Left lung (tissue), 4 donors: ENCODE measurements at regions not wholly inside any gene's neighbourhood (a gene's known extent, or its start where the extent isn't known, plus 50 kb on each side); places are given as distances from the start of the nearest gene placed in this dataset.

Experiments used
- ATAC-seq: fragments of 200-7000 bp; cut with Tn5 transposase; one replicate; pipeline ENCODE4 v1.9.1; 2020; ENCODE audit warnings: moderate library complexity
- DNase-seq, 4 donors: peaks; one replicate each; pipeline ENCODE4 v3.0.0-alpha.2; 2013 to 2020
- H3K27ac ChIP-seq, 2 donors: fragments of 200-600 bp; sonication (generic) in 1 of 2; one replicate each; pipeline versions ENCODE4 v1.5.0 to v1.8.0; 2020 to 2021
- H3K27me3 ChIP-seq, 2 donors: fragments of 200-600 bp; sonication (generic) in 1 of 2; one replicate each; pipeline versions ENCODE4 v1.5.0 to v1.8.0; 2020 to 2021
- H3K36me3 ChIP-seq, 2 donors: fragments of 200-600 bp; sonication (generic) in 1 of 2; one replicate each; pipeline versions ENCODE4 v1.5.0 to v1.8.0; 2020 to 2021
- H3K4me1 ChIP-seq, 2 donors: fragments of 200-600 bp; one replicate each; pipeline ENCODE4 v1.8.0; 2021
- H3K4me3 ChIP-seq, 2 donors: fragments of 200-600 bp; sonication (generic) in 1 of 2; one replicate each; pipeline versions ENCODE4 v1.5.0 to v1.8.0; 2020 to 2021; ENCODE audit warnings: mild to moderate bottlenecking in 1 of 2
- H3K9me3 ChIP-seq, 2 donors: fragments of 200-600 bp; sonication (generic) in 1 of 2; one replicate each; pipeline versions ENCODE4 v1.5.0 to v1.8.0; 2020 to 2021
- CTCF ChIP-seq, 2 donors: fragments of 200-600 bp; sonication (generic) in 1 of 2; IDR thresholded peaks; one replicate each; pipeline versions ENCODE4 v1.5.0 to v1.8.0; 2021; ENCODE audit warnings: antibody characterized with exemption in 2 of 2
- intact Hi-C, 2 donors: fragments of 100-400 bp; cut with DNase I; formaldehyde crosslinking; loops; one replicate each; pipeline versions ENCODE4 v1.11.2 to v1.14.2; 2022
- donor health status: DM: no; HTN: yes; CAD: no.
- donor health status: DM: no; HTN: no; CAD: no.

GRCh38 chr1:104435255-104435654, 685.6 kb downstream of the AMY1C start:
- Histone ChIP-seq H3K4me1 (no peaks in the 10 kb centered on the region), H3K27me3 (no peaks in the 10 kb centered on the region), H3K27ac (no peak overlapping the region), H3K9me3 (peaks cover 0 to 4% of the 10 kb centered on the region in 2 donors), H3K4me3 (no peak overlapping the region), H3K36me3 (no peaks in the 10 kb centered on the region)
- intact Hi-C loops, result no loop called here
- DNase-seq (no peak), ATAC-seq (no peak)
- no peak for TF ChIP-seq CTCF (IDR thresholded peaks at IDR 0.05)

- Histone ChIP-seq H3K27ac (no peak overlapping the region), H3K36me3 (no peaks in the 10 kb centered on the region), H3K4me3 (no peak overlapping the region), H3K27me3 (no peaks in the 10 kb centered on the region), H3K4me1 (no peaks in the 10 kb centered on the region), H3K9me3 (peaks cover 0 to 6% of the 10 kb centered on the region in 2 donors)
- no peak for ATAC-seq
- no peak for TF ChIP-seq CTCF (IDR thresholded peaks at IDR 0.05)
- no peak for DNase-seq
- intact Hi-C loops, result no loop called here
Measured at GRCh38 chr1:104440011-104440410, 690.3 kb downstream of the AMY1C start.

- H3K27ac ChIP-seq, result no peak overlapping the region
- no peak for TF ChIP-seq CTCF (IDR thresholded peaks at IDR 0.05)
- no peaks in the 10 kb centered on the region for H3K36me3 ChIP-seq
- H3K4me3 ChIP-seq, result no peak overlapping the region
- no peaks in the 10 kb centered on the region for H3K4me1 ChIP-seq
- intact Hi-C loops, result no loop called here
- H3K27me3 ChIP-seq, result no peaks in the 10 kb centered on the region
- H3K9me3 ChIP-seq, result peaks cover 0 to 62% of the 10 kb centered on the region in 2 donors
- ATAC-seq (no peak), DNase-seq (no peak)
Measured at GRCh38 chr1:104456724-104457123, 707.0 kb downstream of the AMY1C start.

- no peak for ATAC-seq
Measured at GRCh38 chr1:104459886-104460285, 710.2 kb downstream of the AMY1C start.

GRCh38 chr1:104460880-104461279, 711.2 kb downstream of the AMY1C start:
- intact Hi-C loops, result no loop called here

More at GRCh38 chr1:104459886-104460285, 710.2 kb downstream of the AMY1C start:
- Histone ChIP-seq H3K27me3 (no peaks in the 10 kb centered on the region), H3K4me1 (no peaks in the 10 kb centered on the region), H3K4me3 (no peak overlapping the region), H3K27ac (no peak overlapping the region), H3K36me3 (no peaks in the 10 kb centered on the region), H3K9me3 (peaks cover 0 to 68% of the 10 kb centered on the region in 2 donors)
- intact Hi-C loops, result no loop called here
- TF ChIP-seq CTCF (IDR thresholded peaks at IDR 0.05), result no peak
- no peak for DNase-seq

More at GRCh38 chr1:104460880-104461279, 711.2 kb downstream of the AMY1C start:
- ATAC-seq (no peak), DNase-seq (no peak)
- peaks cover 0 to 73% of the 10 kb centered on the region in 2 donors for H3K9me3 ChIP-seq
- no peak for TF ChIP-seq CTCF (IDR thresholded peaks at IDR 0.05)
- H3K27ac ChIP-seq, result no peak overlapping the region
- no peaks in the 10 kb centered on the region for H3K4me1 ChIP-seq
- H3K36me3 ChIP-seq, result no peaks in the 10 kb centered on the region
- no peaks in the 10 kb centered on the region for H3K27me3 ChIP-seq
- no peak overlapping the region for H3K4me3 ChIP-seq
